Neural progenitor cell (in vitro differentiated cells): ENCODE measurements at regions not wholly inside any gene's neighbourhood (a gene's known extent, or its start where the extent isn't known, plus 50 kb on each side); places are given as distances from the start of the nearest gene placed in this dataset.

ENCODE experiments used
- DNase-seq: peaks from one replicate; pipeline ENCODE4 v3.0.0-alpha.2; 2016; ENCODE audit warnings: low spot score
- H2AFZ ChIP-seq: fragments of 200-600 bp; sonication (generic); replicated peaks from 2 replicates; pipeline ENCODE4 v1.6.1; 2016; ENCODE audit warnings: antibody characterized with exemption
- H3F3A ChIP-seq: fragments of 200-600 bp; sonication (generic); 2 replicates; pipeline ENCODE4 v1.6.1; 2016; ENCODE audit warnings: antibody characterized with exemption, low read depth
- H3K27ac ChIP-seq: fragments of 200-600 bp; sonication (generic); 2 replicates; pipeline ENCODE4 v1.5.1; 2016; ENCODE audit warnings: mild to moderate bottlenecking
- H3K27me3 ChIP-seq: fragments of 200-600 bp; sonication (generic); 2 replicates; pipeline ENCODE4 v1.6.1; 2016; ENCODE audit warnings: mild to moderate bottlenecking, moderate library complexity
- H3K36me3 ChIP-seq: fragments of 200-600 bp; sonication (generic); 2 replicates; pipeline ENCODE4 v1.5.1; 2016
- H3K4me1 ChIP-seq: fragments of 200-600 bp; sonication (generic); 2 replicates; pipeline ENCODE4 v1.6.1; 2016; ENCODE audit warnings: mixed run types
- H3K4me2 ChIP-seq: fragments of 200-600 bp; sonication (generic); 2 replicates; pipeline ENCODE4 v1.6.1; 2016
- H3K4me3 ChIP-seq: fragments of 200-600 bp; sonication (generic); 2 replicates; pipeline ENCODE4 v1.5.1; 2016
- H3K79me2 ChIP-seq: fragments of 200-600 bp; sonication (generic); 2 replicates; pipeline ENCODE4 v1.6.1; 2016; ENCODE audit warnings: low read depth
- H3K9ac ChIP-seq: fragments of 200-600 bp; sonication (generic); 2 replicates; pipeline ENCODE4 v1.6.1; 2016
- H3K9me3 ChIP-seq: fragments of 200-600 bp; sonication (generic); 2 replicates; pipeline ENCODE4 v1.5.1; 2016; ENCODE audit warnings: low read depth
- H4K20me1 ChIP-seq: fragments of 200-600 bp; sonication (generic); 2 replicates; pipeline ENCODE4 v1.6.1; 2016; ENCODE audit warnings: low read depth
- H3K27ac Mint-ChIP-seq: 3 replicates; pipeline ENCODE4 v1.8.0; 2021; ENCODE audit warnings: mixed read lengths
- H3K27me3 Mint-ChIP-seq: 2 replicates; pipeline ENCODE4 v1.8.0; 2022; ENCODE audit warnings: low read depth, mild to moderate bottlenecking, inconsistent platforms, moderate library complexity, mixed read lengths; ENCODE audit not compliant: insufficient read depth
- H3K36me3 Mint-ChIP-seq: 3 replicates; pipeline ENCODE4 v1.8.0; 2021; ENCODE audit warnings: mixed read lengths
- H3K4me1 Mint-ChIP-seq: 3 replicates; pipeline ENCODE4 v1.8.0; 2021; ENCODE audit warnings: mixed read lengths
- H3K4me3 Mint-ChIP-seq: 3 replicates; pipeline ENCODE4 v1.8.0; 2021; ENCODE audit warnings: mild to moderate bottlenecking, moderate library complexity, mixed read lengths
- H3K9me3 Mint-ChIP-seq: 3 replicates; pipeline ENCODE4 v1.8.0; 2020; ENCODE audit warnings: mixed read lengths
- CTCF ChIP-seq: fragments of 200-600 bp; sonication (generic); IDR thresholded peaks from 2 replicates; pipeline ENCODE4 v1.5.1; 2017; ENCODE audit warnings: antibody characterized with exemption, mild to moderate bottlenecking
- EZH2 ChIP-seq: fragments of 200-600 bp; sonication (generic); IDR thresholded peaks from 2 replicates; pipeline ENCODE4 v1.6.1; 2017; ENCODE audit warnings: antibody characterized with exemption, mild to moderate bottlenecking, moderate library complexity
- EZH2phosphoT487 ChIP-seq: fragments of 200-600 bp; sonication (generic); IDR thresholded peaks from 2 replicates; pipeline ENCODE4 v1.6.1; 2017; ENCODE audit warnings: antibody characterized with exemption

GRCh38 chr5:161096581-161096980 is 244.6 kb upstream of the ATP10B start:
- H3K4me3 Mint-ChIP-seq: no peak overlapping the region
- peak overlapping the region; percentile 24 for H2AFZ ChIP-seq
- no peak overlapping the region for H3K4me2 ChIP-seq

GRCh38 chr5:161095953-161096352 is 243.9 kb upstream of the ATP10B start:
- no peaks in the 10 kb centered on the region for H3K4me1 ChIP-seq
- DNase-seq: no peak
- no peak overlapping the region for H3K4me2 ChIP-seq
- no peak overlapping the region for H3K4me3 ChIP-seq
- H4K20me1 ChIP-seq: no peaks in the 10 kb centered on the region
- no peaks in the 10 kb centered on the region for H3K79me2 ChIP-seq
- Mint-ChIP-seq H3K36me3 (no peaks in the 10 kb centered on the region), H3K27ac (no peak overlapping the region), H3K27me3 (no peaks in the 10 kb centered on the region), H3K4me1 (no peaks in the 10 kb centered on the region), H3K4me3 (no peak overlapping the region), H3K9me3 (no peaks in the 10 kb centered on the region)
- no peak overlapping the region for H3K27ac ChIP-seq
- H3F3A ChIP-seq: no peaks in the 10 kb centered on the region
- TF ChIP-seq CTCF (no peak), EZH2 (no peak), EZH2phosphoT487 (no peak)
- H3K9ac ChIP-seq: no peak overlapping the region
- no peaks in the 10 kb centered on the region for H3K27me3 ChIP-seq
- peak overlapping the region; percentile 24 for H2AFZ ChIP-seq
- no peaks in the 10 kb centered on the region for H3K9me3 ChIP-seq
- H3K36me3 ChIP-seq: no peaks in the 10 kb centered on the region

More at GRCh38 chr5:161096581-161096980, 244.6 kb upstream of the ATP10B start:
- no peak for DNase-seq
- no peaks in the 10 kb centered on the region for H3K36me3 ChIP-seq
- H3K27ac ChIP-seq: no peak overlapping the region
- no peaks in the 10 kb centered on the region for H3K79me2 ChIP-seq
- H3K27me3 ChIP-seq: no peaks in the 10 kb centered on the region
- no peak overlapping the region for H3K9ac ChIP-seq
- no peak for TF ChIP-seq EZH2
- no peak for TF ChIP-seq CTCF
- TF ChIP-seq EZH2phosphoT487: no peak
- no peaks in the 10 kb centered on the region for H3K36me3 Mint-ChIP-seq
- H3K4me1 Mint-ChIP-seq: no peaks in the 10 kb centered on the region
- H3K4me1 ChIP-seq: no peaks in the 10 kb centered on the region
- no peak overlapping the region for H3K27ac Mint-ChIP-seq
- H3K27me3 Mint-ChIP-seq: no peaks in the 10 kb centered on the region
- H3F3A ChIP-seq: no peaks in the 10 kb centered on the region
- no peaks in the 10 kb centered on the region for H3K9me3 ChIP-seq
- no peaks in the 10 kb centered on the region for H4K20me1 ChIP-seq
- no peak overlapping the region for H3K4me3 ChIP-seq
- no peaks in the 10 kb centered on the region for H3K9me3 Mint-ChIP-seq

- H3K36me3 Mint-ChIP-seq: no peaks in the 10 kb centered on the region
- no peaks in the 10 kb centered on the region for H3K27me3 ChIP-seq
- H3K4me1 Mint-ChIP-seq: no peaks in the 10 kb centered on the region
- no peaks in the 10 kb centered on the region for H3K79me2 ChIP-seq
- H3K27ac Mint-ChIP-seq: no peak overlapping the region
- no peak overlapping the region for H3K27ac ChIP-seq
- no peaks in the 10 kb centered on the region for H3K9me3 ChIP-seq
- TF ChIP-seq CTCF: no peak
- TF ChIP-seq EZH2: no peak
- TF ChIP-seq EZH2phosphoT487: no peak
- no peaks in the 10 kb centered on the region for H3K36me3 ChIP-seq
- no peak overlapping the region for H3K4me3 Mint-ChIP-seq
- no peak overlapping the region for H3K4me3 ChIP-seq
- no peaks in the 10 kb centered on the region for H3K9me3 Mint-ChIP-seq
- no peaks in the 10 kb centered on the region for H4K20me1 ChIP-seq
- no peak overlapping the region for H3K4me2 ChIP-seq
- no peak overlapping the region for H3K9ac ChIP-seq
- no peak for DNase-seq
- H3K27me3 Mint-ChIP-seq: no peaks in the 10 kb centered on the region
- no peak overlapping the region for H2AFZ ChIP-seq
- H3K4me1 ChIP-seq: no peaks in the 10 kb centered on the region
- no peaks in the 10 kb centered on the region for H3F3A ChIP-seq
These were observed 242.4 kb upstream of the ATP10B start for GRCh38 chr5:161094411-161094810.
